B cell (primary cell): ENCODE measurements at regions not wholly inside any gene's neighbourhood (a gene's known extent, or its start where the extent isn't known, plus 50 kb on each side); places are given as distances from the start of the nearest gene placed in this dataset.

ENCODE experiments used
- ATAC-seq: fragments of 200-7000 bp; cut with Tn5 transposase; one replicate; pipeline ENCODE4 v1.10.0; 2021; ENCODE audit warnings: low read depth, mild to moderate bottlenecking, moderate number of reproducible peaks, moderate library complexity
- CTCF ChIA-PET: fragments of 350-600 bp; sonication (Branson Sonifier 250); formaldehyde crosslinking; loops from one replicate; lab custom pipeline; 2021; ENCODE audit warnings: antibody characterized with exemption, inconsistent platforms; lab: Charles Lee
- POLR2A ChIA-PET: fragments of 350-600 bp; sonication (Branson Sonifier 250); formaldehyde crosslinking; loops from one replicate; lab custom pipeline; 2021; ENCODE audit warnings: antibody characterized with exemption; lab: Charles Lee
- DNase-seq: peaks from one replicate; pipeline ENCODE4 v3.0.0; 2013
- H2AFZ ChIP-seq: 2 replicates; pipeline ENCODE4 v1.6.1; 2012; ENCODE audit warnings: mild to moderate bottlenecking, low read depth, low read length; ENCODE audit not compliant: insufficient read depth, poor library complexity, severe bottlenecking
- H3K27ac ChIP-seq, 2 donors: 1 replicate in 1 of 2; 2 replicates in 1 of 2; pipeline ENCODE4 v1.5.1; 2012 to 2013; ENCODE audit warnings: low read length in 2 of 2, mild to moderate bottlenecking in 2 of 2, moderate library complexity in 1 of 2
- H3K27me3 ChIP-seq, 4 experiments: fragments of 200-600 bp in 1 of 4; sonication (generic) in 1 of 4; replicated peaks in 1 of 4; 1 replicate in 2 of 4; 2 replicates in 2 of 4; pipeline versions ENCODE4 v1.6.1 to v1.7.0; 2013 to 2016; ENCODE audit warnings: low read length in 3 of 4, mild to moderate bottlenecking in 2 of 4, mixed read lengths in 1 of 4, moderate library complexity in 1 of 4; ENCODE audit not compliant: insufficient read depth in 4 of 4, control insufficient read depth in 3 of 4; ENCODE audit errors: control extremely low read depth in 1 of 4
- H3K36me3 ChIP-seq, 2 experiments: replicated peaks in 1 of 2; 1 replicate in 1 of 2; 2 replicates in 1 of 2; pipeline versions ENCODE4 v1.6.1 to v1.7.1; 2013; ENCODE audit warnings: low read length in 1 of 2; ENCODE audit not compliant: insufficient read depth in 2 of 2, control insufficient read depth in 1 of 2; ENCODE audit errors: control extremely low read depth in 1 of 2, extremely low read depth in 1 of 2
- H3K4me1 ChIP-seq, 2 donors: fragments of 200-600 bp in 1 of 2; sonication (generic) in 1 of 2; 1 replicate in 1 of 2; 2 replicates in 1 of 2; pipeline versions ENCODE4 v1.5.1 to v1.6.1; 2013 to 2017; ENCODE audit warnings: low read length in 2 of 2; ENCODE audit not compliant: control insufficient read depth in 2 of 2, insufficient read depth in 2 of 2
- H3K4me2 ChIP-seq: replicated peaks from 2 replicates; pipeline ENCODE3; 2012; ENCODE audit warnings: mild to moderate bottlenecking, low read depth, low read length; ENCODE audit not compliant: poor library complexity, severe bottlenecking
- H3K4me3 ChIP-seq, 5 experiments: fragments of 200-600 bp in 1 of 5; sonication (generic) in 1 of 5; 1 replicate in 3 of 5; 2 replicates in 2 of 5; pipeline versions ENCODE4 v1.5.1 to v1.7.0; 2011 to 2016; ENCODE audit warnings: low read length in 4 of 5, mild to moderate bottlenecking in 4 of 5, low read depth in 2 of 5, control low read depth in 1 of 5, moderate library complexity in 1 of 5; ENCODE audit not compliant: insufficient read depth in 1 of 5; ENCODE audit errors: control extremely low read depth in 1 of 5, extremely low read depth in 1 of 5
- H3K79me2 ChIP-seq: fragments of 200-600 bp; sonication (generic); one replicate; pipeline ENCODE4 v1.6.0; 2016; ENCODE audit warnings: low read length; ENCODE audit not compliant: control insufficient read depth, insufficient read depth
- H3K9ac ChIP-seq: fragments of 200-600 bp; sonication (generic); 2 replicates; pipeline ENCODE4 v1.6.1; 2017; ENCODE audit warnings: mild to moderate bottlenecking, low read length, moderate library complexity
- H3K9me3 ChIP-seq, 3 donors: one replicate each; pipeline versions ENCODE4 v1.6.1 to v1.7.1; 2013; ENCODE audit warnings: low read length in 2 of 3; ENCODE audit not compliant: control insufficient read depth in 2 of 3, insufficient read depth in 1 of 3; ENCODE audit errors: control extremely low read depth in 1 of 3
- H4K20me1 ChIP-seq: 2 replicates; pipeline ENCODE4 v1.6.0; 2012; ENCODE audit warnings: mild to moderate bottlenecking, low read length; ENCODE audit not compliant: insufficient read depth, control insufficient read depth, poor library complexity, severe bottlenecking
- H3K27ac Mint-ChIP-seq: one replicate; pipeline ENCODE4 v1.8.0; 2021; ENCODE audit warnings: mixed read lengths
- H3K27me3 Mint-ChIP-seq: one replicate; pipeline ENCODE4 v1.8.0; 2021; ENCODE audit warnings: mixed read lengths
- H3K4me1 Mint-ChIP-seq: one replicate; pipeline ENCODE4 v1.8.0; 2021; ENCODE audit warnings: mixed read lengths
- H3K4me3 Mint-ChIP-seq: one replicate; pipeline ENCODE4 v1.8.0; 2021; ENCODE audit warnings: mixed read lengths
- H3K9me3 Mint-ChIP-seq: one replicate; pipeline ENCODE4 v1.8.0; 2022; ENCODE audit warnings: mixed read lengths; ENCODE audit not compliant: insufficient read depth
- EZH2 ChIP-seq: IDR thresholded peaks from 2 replicates; pipeline ENCODE4 v1.6.1; 2012; ENCODE audit warnings: borderline replicate concordance, low read depth, mild to moderate bottlenecking, moderate library complexity, low read length; ENCODE audit not compliant: insufficient read depth, poor library complexity, severe bottlenecking
- WGBS: methylation state at CpG from one replicate; pipeline ENCODE4 v1.1.5; 2013; ENCODE audit warnings: missing lambda C conversion rate; ENCODE audit not compliant: insufficient coverage; 5-methylcytosine and 5-hydroxymethylcytosine counted together
- intact Hi-C: fragments of 100-400 bp; cut with micrococcal nuclease; formaldehyde crosslinking; loops from one replicate; pipeline ENCODE4 v1.10.0; 2022
- TF ChIP-seq, protein P1 (sequence below): fragments of 200-600 bp; IDR thresholded peaks from one replicate; pipeline ENCODE4 v1.8.0; 2022; ENCODE audit warnings: antibody characterized with exemption, mild to moderate bottlenecking

DNA sequence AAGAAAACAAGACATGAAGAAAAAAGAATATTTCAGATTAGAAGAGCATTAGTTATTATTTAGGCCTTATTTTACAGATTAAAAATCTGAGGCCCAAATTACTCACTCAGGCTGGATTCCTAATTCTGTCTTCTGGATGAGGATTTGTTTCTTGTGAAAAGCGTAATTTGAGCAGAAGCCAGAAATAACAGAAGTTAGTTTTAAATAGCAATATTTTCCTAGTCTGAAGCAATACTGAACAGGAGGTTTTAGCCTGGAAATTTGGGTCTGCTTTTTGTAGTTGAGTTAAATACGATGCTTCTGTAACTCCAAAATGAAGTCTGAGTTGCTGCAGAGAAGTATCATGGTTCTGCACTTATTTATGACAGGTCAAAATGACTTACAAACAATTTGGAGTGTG, 124.9 kb downstream of the RTL3 start:
- WGBS, result no CpG with 5 or more reads among the region's 2 CpGs
- H3K9me3 Mint-ChIP-seq, result no peaks in the 10 kb centered on the region

DNA sequence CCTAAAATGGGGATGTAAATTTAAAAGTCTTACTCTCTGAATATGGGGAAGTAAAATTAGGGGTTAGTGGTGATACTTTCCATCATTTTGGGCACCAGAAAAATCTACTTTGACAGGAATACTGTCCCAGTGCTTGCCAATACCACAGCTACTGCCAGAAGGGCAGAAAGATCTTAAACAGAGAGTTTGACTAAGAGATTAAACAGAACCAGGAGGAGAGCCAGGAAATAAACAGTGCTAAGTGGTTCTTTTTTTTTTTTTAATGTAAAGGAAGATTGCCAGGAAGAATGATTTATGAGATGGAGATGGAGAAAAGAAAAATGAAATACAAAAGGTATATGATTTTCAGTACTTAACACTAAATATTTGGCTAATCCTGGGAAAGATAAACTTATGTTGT, 126.8 kb downstream of the RTL3 start:
- CTCF ChIA-PET, result no interaction called here
- no peak overlapping the region for H3K4me3 ChIP-seq
- H2AFZ ChIP-seq, result no peak overlapping the region
- Mint-ChIP-seq H3K4me3 (no peak overlapping the region), H3K9me3 (no peaks in the 10 kb centered on the region), H3K27ac (no peak overlapping the region), H3K27me3 (no peaks in the 10 kb centered on the region), H3K4me1 (peaks cover 2% of the 10 kb centered on the region)
- H3K4me1 ChIP-seq, result no peaks in the 10 kb centered on the region
- no peaks in the 10 kb centered on the region for H3K27me3 ChIP-seq
- no peak overlapping the region for H3K27ac ChIP-seq
- TF ChIP-seq EZH2, result no peak
- TF ChIP-seq, protein P1, sequence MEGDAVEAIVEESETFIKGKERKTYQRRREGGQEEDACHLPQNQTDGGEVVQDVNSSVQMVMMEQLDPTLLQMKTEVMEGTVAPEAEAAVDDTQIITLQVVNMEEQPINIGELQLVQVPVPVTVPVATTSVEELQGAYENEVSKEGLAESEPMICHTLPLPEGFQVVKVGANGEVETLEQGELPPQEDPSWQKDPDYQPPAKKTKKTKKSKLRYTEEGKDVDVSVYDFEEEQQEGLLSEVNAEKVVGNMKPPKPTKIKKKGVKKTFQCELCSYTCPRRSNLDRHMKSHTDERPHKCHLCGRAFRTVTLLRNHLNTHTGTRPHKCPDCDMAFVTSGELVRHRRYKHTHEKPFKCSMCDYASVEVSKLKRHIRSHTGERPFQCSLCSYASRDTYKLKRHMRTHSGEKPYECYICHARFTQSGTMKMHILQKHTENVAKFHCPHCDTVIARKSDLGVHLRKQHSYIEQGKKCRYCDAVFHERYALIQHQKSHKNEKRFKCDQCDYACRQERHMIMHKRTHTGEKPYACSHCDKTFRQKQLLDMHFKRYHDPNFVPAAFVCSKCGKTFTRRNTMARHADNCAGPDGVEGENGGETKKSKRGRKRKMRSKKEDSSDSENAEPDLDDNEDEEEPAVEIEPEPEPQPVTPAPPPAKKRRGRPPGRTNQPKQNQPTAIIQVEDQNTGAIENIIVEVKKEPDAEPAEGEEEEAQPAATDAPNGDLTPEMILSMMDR, result no peak
- intact Hi-C loops, result no loop called here
- H4K20me1 ChIP-seq, result no peaks in the 10 kb centered on the region
- H3K9me3 ChIP-seq, result no peaks in the 10 kb centered on the region
- H3K4me2 ChIP-seq, result no peak overlapping the region
- ATAC-seq (no peak), DNase-seq (no peak)
- no peaks in the 10 kb centered on the region for H3K79me2 ChIP-seq
- POLR2A ChIA-PET, result no interaction called here
- H3K9ac ChIP-seq, result no peak overlapping the region
- no peaks in the 10 kb centered on the region for H3K36me3 ChIP-seq

More for the DNA sequence above, 124.9 kb downstream of the RTL3 start:
- no peak overlapping the region for H3K4me3 ChIP-seq
- no peaks in the 10 kb centered on the region for H3K36me3 ChIP-seq
- Mint-ChIP-seq H3K4me1 (peaks cover 2% of the 10 kb centered on the region), H3K4me3 (no peak overlapping the region), H3K27ac (no peak overlapping the region), H3K27me3 (no peaks in the 10 kb centered on the region)
- H3K4me1 ChIP-seq, result no peaks in the 10 kb centered on the region
- no peak overlapping the region for H3K4me2 ChIP-seq
- no peak for ATAC-seq
- no peak for TF ChIP-seq EZH2
- TF ChIP-seq, protein P1, result no peak
- no peaks in the 10 kb centered on the region for H3K27me3 ChIP-seq
- no peaks in the 10 kb centered on the region for H4K20me1 ChIP-seq
- ChIA-PET CTCF (no interaction called here), POLR2A (no interaction called here)
- intact Hi-C loops, result no loop called here
- H3K9ac ChIP-seq, result no peak overlapping the region
- DNase-seq, result no peak
- H3K27ac ChIP-seq, result no peak overlapping the region
- H2AFZ ChIP-seq, result no peak overlapping the region
- no peaks in the 10 kb centered on the region for H3K9me3 ChIP-seq
- H3K79me2 ChIP-seq, result no peaks in the 10 kb centered on the region
